ENCODE measurements at regions not wholly inside any gene's neighbourhood (a gene's known extent, or its start where the extent isn't known, plus 50 kb on each side); places are given as distances from the start of the nearest gene placed in this dataset.

- H3K4me2 ChIP-seq (ENCODE audit: insufficient read depth, low read length), result no peak overlapping the region
- intact Hi-C loops (cut with micrococcal nuclease) (no loop called here), dilution Hi-C loops (cut with MboI; ENCODE audit: extremely low pct_ligation_motif_present, low sequenced_read_pairs) (no loop called here)
- no peaks in the 10 kb centered on the region for H3K79me2 ChIP-seq (ENCODE audit: control insufficient read depth, insufficient read depth, low read length)
- no peak overlapping the region for H3K27ac ChIP-seq (ENCODE audit: insufficient read depth, low read depth, low read length)
- DNase-seq (ENCODE audit: low read depth, low spot score) (no peak), FAIRE-seq (no peak)
- TF ChIP-seq MYC (IDR thresholded peaks at IDR 0.05; ENCODE audit: low read depth, low read length) (no peak), CTCF (IDR thresholded peaks at IDR 0.05; ENCODE audit: extremely low read depth in 1 of 2, insufficient read depth in 1 of 2, low read depth in 1 of 2, low read length in 2 of 2) (no peak), FOS (IDR thresholded peaks at IDR 0.05; ENCODE audit: borderline replicate concordance, insufficient read depth, low read length) (no peak), GATA2 (IDR thresholded peaks at IDR 0.05; ENCODE audit: insufficient read depth, insufficient read length, low read depth, low read length) (no peak), POLR2A (IDR thresholded peaks at IDR 0.05; ENCODE audit: low read depth, low read length) (no peak), JUN (IDR thresholded peaks at IDR 0.05; ENCODE audit: borderline replicate concordance, insufficient read depth, insufficient read length, low read depth) (no peak), EZH2 (IDR thresholded peaks at IDR 0.05; ENCODE audit: borderline replicate concordance, low read depth, low read length, severe bottlenecking) (no peak), POLR2AphosphoS5 (IDR thresholded peaks at IDR 0.05; ENCODE audit: insufficient read depth, low read depth, low read length) (no peak), MAX (IDR thresholded peaks at IDR 0.05; ENCODE audit: insufficient read depth, insufficient read length) (no peak)
- H3K4me1 ChIP-seq (ENCODE audit: control insufficient read depth, extremely low read depth, insufficient read depth, low read length), result no peaks in the 10 kb centered on the region
- H3K9ac ChIP-seq (replicated peaks; ENCODE audit: extremely low read depth, insufficient read depth, low read length), result no peak overlapping the region
- BruUV-seq (replicated peaks), result no TSS peak
- no peak overlapping the region for H3K4me3 ChIP-seq (replicated peaks in 1 of 3; ENCODE audit: insufficient read depth in 1 of 3, low read depth in 1 of 3, low read length in 3 of 3)
- H3K27me3 ChIP-seq (ENCODE audit: control insufficient read depth in 2 of 2, insufficient read depth in 2 of 2, low read length in 2 of 2), result no peaks in the 10 kb centered on the region
- CTCF ChIA-PET, result no interaction called here
- POLR2A ChIA-PET, result no interaction called here
- no peaks in the 10 kb centered on the region for H4K20me1 ChIP-seq (replicated peaks; ENCODE audit: control insufficient read depth, extremely low read depth, insufficient read depth, low read length)
- H3K9me3 ChIP-seq (replicated peaks; ENCODE audit: control insufficient read depth, insufficient read depth, low read length), result peaks cover 3% of the 10 kb centered on the region
- H2AFZ ChIP-seq (ENCODE audit: low read depth, low read length), result no peak overlapping the region
- H3K9me1 ChIP-seq (replicated peaks; ENCODE audit: control insufficient read depth, extremely low read depth, insufficient read depth, low read length), result no peaks in the 10 kb centered on the region
- no peaks in the 10 kb centered on the region for H3K36me3 ChIP-seq (ENCODE audit: control insufficient read depth in 2 of 2, extremely low read depth in 1 of 2, insufficient read depth in 2 of 2, low read length in 2 of 2)
Measured at GRCh38 chr6:19268117-19268516, 569.1 kb upstream of the ID4 start.

All from endothelial cell of umbilical vein (primary cell).